ENCODE measurements at regions not wholly inside any gene's neighbourhood (a gene's known extent, or its start where the extent isn't known, plus 50 kb on each side); places are given as distances from the start of the nearest gene placed in this dataset.
"Not testable (repeated sequence)": the region's sequence is repeated elsewhere in the genome, so short reads cannot be mapped to it uniquely, and the experiment has no call there.

DNA sequence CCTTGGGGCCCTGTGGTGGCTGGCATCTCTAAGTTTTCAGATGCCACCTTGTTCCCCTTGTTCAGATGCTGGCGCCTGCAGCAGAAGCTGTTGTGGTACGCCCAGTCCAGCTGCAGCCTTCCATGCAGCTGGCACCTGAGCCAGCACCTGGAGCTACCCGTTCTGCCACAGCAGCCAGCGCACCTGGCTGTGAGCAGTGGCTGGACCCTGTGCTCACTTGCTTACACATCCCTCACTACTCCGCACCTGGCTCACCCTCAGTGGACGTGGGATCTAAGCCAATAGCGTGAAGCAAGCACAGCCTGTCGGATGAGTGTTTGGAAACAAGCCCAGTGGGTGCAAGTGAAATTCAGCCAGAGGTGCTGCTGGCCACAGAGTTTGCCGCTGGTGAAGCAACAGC is 607.5 kb upstream of the BCHE start:
- no peak for DNase-seq (ENCODE audit: low read depth)
- TF ChIP-seq, protein P1, sequence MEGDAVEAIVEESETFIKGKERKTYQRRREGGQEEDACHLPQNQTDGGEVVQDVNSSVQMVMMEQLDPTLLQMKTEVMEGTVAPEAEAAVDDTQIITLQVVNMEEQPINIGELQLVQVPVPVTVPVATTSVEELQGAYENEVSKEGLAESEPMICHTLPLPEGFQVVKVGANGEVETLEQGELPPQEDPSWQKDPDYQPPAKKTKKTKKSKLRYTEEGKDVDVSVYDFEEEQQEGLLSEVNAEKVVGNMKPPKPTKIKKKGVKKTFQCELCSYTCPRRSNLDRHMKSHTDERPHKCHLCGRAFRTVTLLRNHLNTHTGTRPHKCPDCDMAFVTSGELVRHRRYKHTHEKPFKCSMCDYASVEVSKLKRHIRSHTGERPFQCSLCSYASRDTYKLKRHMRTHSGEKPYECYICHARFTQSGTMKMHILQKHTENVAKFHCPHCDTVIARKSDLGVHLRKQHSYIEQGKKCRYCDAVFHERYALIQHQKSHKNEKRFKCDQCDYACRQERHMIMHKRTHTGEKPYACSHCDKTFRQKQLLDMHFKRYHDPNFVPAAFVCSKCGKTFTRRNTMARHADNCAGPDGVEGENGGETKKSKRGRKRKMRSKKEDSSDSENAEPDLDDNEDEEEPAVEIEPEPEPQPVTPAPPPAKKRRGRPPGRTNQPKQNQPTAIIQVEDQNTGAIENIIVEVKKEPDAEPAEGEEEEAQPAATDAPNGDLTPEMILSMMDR (IDR thresholded peaks at IDR 0.05; ENCODE audit: insufficient read depth, low read depth, low read length) = no peak
- no peak overlapping the region for H3K4me3 ChIP-seq (ENCODE audit: low read depth, low read length)

DNA sequence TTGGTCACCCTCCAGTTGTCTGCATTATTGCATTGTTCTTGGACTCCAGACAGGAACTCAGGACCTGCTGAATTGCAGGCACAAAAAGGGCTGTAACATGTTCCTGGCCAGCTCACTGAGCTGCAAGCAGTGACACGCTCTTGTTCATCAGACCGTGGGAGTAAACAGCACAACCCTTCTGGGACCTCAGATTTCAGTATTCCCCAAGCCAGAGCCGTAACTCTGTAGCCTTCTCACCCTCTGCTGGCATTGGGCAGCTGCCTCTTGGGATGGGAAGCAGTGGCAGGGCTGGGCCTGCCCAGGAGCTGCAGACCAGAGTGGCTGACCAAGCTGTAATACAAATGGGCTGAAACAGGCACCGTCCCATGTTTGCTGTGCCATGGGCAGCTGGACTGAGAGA is 607.1 kb upstream of the BCHE start:
- no peak for DNase-seq (ENCODE audit: low read depth)
- H3K4me3 ChIP-seq (ENCODE audit: low read depth, low read length) = no peak overlapping the region
- TF ChIP-seq, protein P1 (IDR thresholded peaks at IDR 0.05; ENCODE audit: insufficient read depth, low read depth, low read length) = no peak

DNA sequence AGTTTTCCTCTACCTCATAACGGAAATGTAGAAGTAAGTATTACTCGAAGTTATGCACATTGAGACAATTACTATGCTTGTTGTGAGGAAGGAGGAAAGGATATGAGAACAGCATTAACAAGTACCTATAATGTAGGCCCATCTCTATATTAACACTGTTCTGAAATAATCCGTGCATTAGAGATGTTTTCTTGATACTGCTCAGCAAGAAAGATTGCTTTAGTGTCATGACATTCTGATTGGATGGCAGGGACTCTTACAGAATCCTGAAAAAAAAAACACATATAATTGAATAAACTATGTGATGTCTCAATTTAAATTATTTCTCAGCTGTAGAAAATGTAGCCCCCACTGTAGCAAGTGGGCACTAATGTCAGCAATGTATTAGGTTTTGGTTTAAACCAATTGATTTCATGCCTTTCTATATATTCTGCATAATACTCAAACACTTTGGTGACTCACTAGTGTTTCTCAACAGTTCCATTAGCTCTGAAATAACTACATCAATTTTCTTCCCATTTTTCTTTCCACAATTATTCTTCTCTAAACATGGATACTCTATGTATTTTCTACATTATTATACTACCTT is 598.3 kb upstream of the BCHE start:
- no peak overlapping the region for H3K4me3 ChIP-seq (ENCODE audit: low read depth, low read length)
- TF ChIP-seq, protein P1 (IDR thresholded peaks at IDR 0.05; ENCODE audit: insufficient read depth, low read depth, low read length) = no peak
- no peak for DNase-seq (ENCODE audit: low read depth)

DNA sequence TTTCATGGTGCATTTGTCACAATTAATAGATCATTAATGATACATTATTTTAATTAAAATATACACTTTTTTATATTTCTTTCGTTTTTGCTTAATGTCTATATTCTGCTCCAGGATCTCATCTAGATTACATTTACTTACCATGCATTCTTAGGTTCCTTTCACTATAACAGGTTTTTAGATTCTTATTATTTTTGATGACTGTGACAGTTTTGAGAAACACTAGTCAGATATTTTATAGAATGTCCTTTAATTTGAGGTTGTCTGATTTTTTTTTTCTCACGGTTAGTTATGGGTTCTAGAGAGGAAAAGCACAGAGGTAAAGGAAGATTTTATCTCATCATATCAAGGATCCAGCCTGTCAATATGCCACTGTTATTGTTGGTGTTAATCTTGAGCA is 595.8 kb upstream of the BCHE start:
- DNase-seq (ENCODE audit: low read depth) = no peak
- TF ChIP-seq, protein P1 (IDR thresholded peaks at IDR 0.05; ENCODE audit: insufficient read depth, low read depth, low read length) = no peak
- no peak overlapping the region for H3K4me3 ChIP-seq (ENCODE audit: low read depth, low read length)

DNA sequence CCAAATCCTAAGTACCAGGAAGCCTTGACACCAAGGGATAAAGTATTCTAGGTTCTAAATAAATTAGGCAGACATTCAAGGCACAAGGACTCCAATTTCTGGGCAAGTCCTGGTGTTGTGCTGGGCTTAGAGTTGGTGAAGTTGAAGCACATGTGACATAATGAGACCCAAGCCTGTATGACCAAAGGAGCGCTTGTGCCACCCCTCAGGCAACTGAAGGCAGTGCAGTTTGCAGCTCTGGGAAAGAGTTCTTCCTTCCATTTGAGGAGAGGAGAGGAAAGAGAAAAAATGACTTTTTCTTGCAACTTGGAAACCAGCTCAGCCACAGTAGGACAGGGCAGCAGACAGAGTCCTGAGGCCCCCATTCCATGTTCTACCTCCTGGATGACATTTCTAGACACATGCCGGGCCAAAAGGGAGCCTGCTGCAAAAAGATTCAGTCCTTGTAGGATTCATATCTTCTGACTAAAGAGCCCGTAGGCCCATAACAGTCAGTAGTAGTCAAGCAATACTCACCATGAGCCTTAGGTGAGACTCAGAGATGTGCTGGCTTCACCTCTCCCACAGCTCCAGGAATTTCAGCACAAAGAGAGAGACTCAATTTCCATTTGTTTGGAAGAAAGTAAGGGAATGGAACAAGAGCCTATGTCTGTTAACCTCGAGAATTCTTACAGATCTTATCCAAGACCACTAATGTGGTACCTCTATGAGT is 588.8 kb upstream of the BCHE start:
- TF ChIP-seq, protein P1 (IDR thresholded peaks at IDR 0.05; ENCODE audit: insufficient read depth, low read depth, low read length) = no peak
- H3K4me3 ChIP-seq (ENCODE audit: low read depth, low read length) = no peak overlapping the region
- DNase-seq (ENCODE audit: low read depth) = no peak

DNA sequence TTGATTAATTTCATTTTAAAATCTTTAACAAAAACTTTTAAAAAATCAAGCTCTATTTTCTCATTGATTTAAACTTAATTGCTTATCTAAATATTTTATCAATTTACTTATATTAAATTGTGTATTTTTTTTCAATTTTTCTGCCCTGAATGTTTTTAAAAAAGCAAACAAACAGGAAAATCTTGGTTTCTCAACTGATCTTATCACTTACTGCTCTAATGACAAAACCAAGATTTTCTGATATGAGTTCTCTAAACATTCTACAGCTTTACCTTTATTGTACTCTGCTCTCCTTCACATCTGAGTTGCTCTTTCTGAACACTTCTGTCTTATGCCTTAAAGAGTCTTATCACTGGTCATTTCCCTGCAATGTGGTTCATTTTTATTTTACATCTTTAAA is 587.8 kb upstream of the BCHE start:
- TF ChIP-seq, protein P1 (IDR thresholded peaks at IDR 0.05; ENCODE audit: insufficient read depth, low read depth, low read length) = no peak
- no peak for DNase-seq (ENCODE audit: low read depth)
- no peak overlapping the region for H3K4me3 ChIP-seq (ENCODE audit: low read depth, low read length)

DNA sequence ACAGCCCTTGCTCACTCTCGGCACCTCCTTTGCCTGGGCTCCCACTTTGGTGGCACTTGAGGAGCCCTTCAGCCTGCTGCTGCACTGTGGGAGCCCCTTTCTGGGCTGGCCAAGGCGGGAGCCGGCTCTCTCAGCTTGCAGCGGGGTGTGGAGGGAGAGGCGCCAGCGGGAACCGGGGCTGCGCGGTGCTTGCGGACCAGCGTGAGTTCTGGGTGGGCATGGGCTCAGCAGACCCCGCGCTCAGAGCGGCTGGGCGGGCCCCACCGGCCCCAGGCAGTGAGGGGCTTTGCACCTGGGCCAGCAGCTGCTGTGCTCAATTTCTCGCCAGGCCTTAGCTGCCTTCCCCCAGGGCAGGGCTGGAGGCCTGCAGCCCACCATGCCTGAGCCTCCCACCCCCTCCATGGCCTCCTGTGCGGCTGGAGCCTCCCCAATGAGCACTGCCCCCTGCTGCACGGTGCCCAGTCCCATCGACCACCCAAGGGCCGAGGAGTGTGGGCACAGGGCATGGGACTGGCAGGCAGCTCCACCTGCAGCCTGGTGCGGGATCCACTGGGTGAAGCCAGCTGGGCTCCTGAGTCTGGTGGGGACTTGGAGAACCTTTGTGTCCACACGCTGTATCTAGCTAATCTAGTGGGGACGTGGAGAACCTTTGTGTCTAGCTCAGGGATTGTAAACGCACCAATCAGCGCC is 586.7 kb upstream of the BCHE start:
- not testable (repeated sequence) for H3K4me3 ChIP-seq (ENCODE audit: low read depth, low read length); DNase-seq (ENCODE audit: low read depth)

Data from fibroblast of villous mesenchyme (primary cell).